HFFc6 (cell line): ENCODE measurements at regions not wholly inside any gene's neighbourhood (a gene's known extent, or its start where the extent isn't known, plus 50 kb on each side); places are given as distances from the start of the nearest gene placed in this dataset.

Source experiments
- DNase-seq: peaks from one replicate; pipeline ENCODE4 v3.0.0-alpha.2; 2018
- H3K27ac Mint-ChIP-seq: 2 replicates; pipeline ENCODE4 v1.8.0; 2020; ENCODE audit warnings: mild to moderate bottlenecking, mixed read lengths
- H3K27me3 Mint-ChIP-seq: 2 replicates; pipeline ENCODE4 v1.8.0; 2021; ENCODE audit warnings: mild to moderate bottlenecking, moderate library complexity, mixed read lengths; ENCODE audit not compliant: insufficient read depth
- H3K36me3 Mint-ChIP-seq: 2 replicates; pipeline ENCODE4 v1.8.0; 2021; ENCODE audit warnings: low read depth, mixed read lengths
- H3K4me1 Mint-ChIP-seq: 2 replicates; pipeline ENCODE4 v1.8.0; 2020; ENCODE audit warnings: low read depth, mixed read lengths
- H3K4me3 Mint-ChIP-seq: 2 replicates; pipeline ENCODE4 v1.8.0; 2020; ENCODE audit warnings: mild to moderate bottlenecking, moderate library complexity, mixed read lengths
- H3K9me3 Mint-ChIP-seq: 2 replicates; pipeline ENCODE4 v1.8.0; 2020; ENCODE audit warnings: mild to moderate bottlenecking, mixed read lengths
- TF ChIP-seq, protein P1 (sequence below): fragments of 200-600 bp; sonication (generic); IDR thresholded peaks from 2 replicates; pipeline ENCODE4 v1.5.0; 2021; ENCODE audit warnings: antibody characterized with exemption, mild to moderate bottlenecking

DNA sequence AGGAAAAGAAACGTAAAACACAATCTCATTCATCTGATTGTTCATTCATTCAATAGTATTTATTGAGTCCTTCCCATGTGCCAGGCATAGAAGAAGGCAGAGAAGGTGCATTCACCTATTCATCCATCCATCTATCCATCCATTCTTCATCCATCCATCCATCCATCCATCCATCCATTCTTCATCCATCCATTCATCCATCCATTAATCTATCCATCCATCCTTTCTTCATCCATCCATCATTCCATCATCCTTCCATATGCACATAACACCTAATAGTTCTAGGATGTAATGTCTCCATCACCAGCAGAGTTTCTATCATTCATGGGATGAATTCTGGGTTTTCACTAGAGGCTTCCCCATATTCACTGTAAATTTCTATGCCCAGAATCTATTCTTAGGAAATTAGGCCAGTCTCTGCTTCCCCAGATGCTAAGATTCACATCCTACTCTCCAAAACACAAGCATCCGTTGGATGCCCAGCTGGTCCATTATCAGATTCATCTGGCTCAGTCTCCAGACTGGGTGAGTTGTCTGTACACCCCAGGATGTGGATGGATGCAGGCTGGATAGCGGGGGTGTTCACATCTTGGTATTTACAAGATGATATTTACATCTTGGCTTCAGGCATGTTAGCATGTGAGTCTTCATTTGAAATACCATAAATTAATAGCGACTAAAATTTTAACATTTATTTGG, 517.7 kb upstream of the SULF2 start:
- H3K27me3 Mint-ChIP-seq = peaks cover 6% of the 10 kb centered on the region; the same call in 1 of the 2 replicates

DNA sequence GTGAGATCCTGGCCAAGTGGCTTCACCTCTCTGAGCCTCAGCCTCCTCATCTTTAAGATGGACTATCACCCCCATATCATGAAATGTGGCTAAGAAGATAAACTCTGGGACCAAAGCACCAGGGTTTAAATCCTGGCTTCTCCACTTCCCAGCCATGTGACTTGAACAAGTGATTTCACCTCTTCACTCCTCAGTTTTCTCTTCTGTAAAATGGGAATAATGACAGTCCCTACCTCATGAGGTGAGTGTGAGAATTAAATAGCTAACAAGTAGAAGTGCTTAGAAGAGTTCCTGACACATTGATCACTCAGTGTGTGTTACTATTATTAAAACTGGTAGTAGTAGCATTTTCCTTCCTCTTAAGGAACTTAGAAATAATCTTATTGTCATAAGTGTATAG, 516.9 kb upstream of the SULF2 start:
- H3K9me3 Mint-ChIP-seq = no peaks in the 10 kb centered on the region
- peaks cover 4% of the 10 kb centered on the region; the same call in 1 of the 2 replicates for H3K27me3 Mint-ChIP-seq
- peaks cover 5% of the 10 kb centered on the region for H3K36me3 Mint-ChIP-seq
- H3K4me1 Mint-ChIP-seq = peaks cover 17% of the 10 kb centered on the region
- no peak overlapping the region for H3K4me3 Mint-ChIP-seq
- H3K27ac Mint-ChIP-seq = no peak overlapping the region
- TF ChIP-seq, protein P1, sequence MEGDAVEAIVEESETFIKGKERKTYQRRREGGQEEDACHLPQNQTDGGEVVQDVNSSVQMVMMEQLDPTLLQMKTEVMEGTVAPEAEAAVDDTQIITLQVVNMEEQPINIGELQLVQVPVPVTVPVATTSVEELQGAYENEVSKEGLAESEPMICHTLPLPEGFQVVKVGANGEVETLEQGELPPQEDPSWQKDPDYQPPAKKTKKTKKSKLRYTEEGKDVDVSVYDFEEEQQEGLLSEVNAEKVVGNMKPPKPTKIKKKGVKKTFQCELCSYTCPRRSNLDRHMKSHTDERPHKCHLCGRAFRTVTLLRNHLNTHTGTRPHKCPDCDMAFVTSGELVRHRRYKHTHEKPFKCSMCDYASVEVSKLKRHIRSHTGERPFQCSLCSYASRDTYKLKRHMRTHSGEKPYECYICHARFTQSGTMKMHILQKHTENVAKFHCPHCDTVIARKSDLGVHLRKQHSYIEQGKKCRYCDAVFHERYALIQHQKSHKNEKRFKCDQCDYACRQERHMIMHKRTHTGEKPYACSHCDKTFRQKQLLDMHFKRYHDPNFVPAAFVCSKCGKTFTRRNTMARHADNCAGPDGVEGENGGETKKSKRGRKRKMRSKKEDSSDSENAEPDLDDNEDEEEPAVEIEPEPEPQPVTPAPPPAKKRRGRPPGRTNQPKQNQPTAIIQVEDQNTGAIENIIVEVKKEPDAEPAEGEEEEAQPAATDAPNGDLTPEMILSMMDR = no peak
- no peak for DNase-seq

More for the DNA sequence above, 517.7 kb upstream of the SULF2 start:
- Mint-ChIP-seq H3K4me1 (peaks cover 16% of the 10 kb centered on the region), H3K36me3 (peaks cover 5% of the 10 kb centered on the region), H3K4me3 (no peak overlapping the region), H3K27ac (no peak overlapping the region), H3K9me3 (no peaks in the 10 kb centered on the region)
- TF ChIP-seq, protein P1 = no peak
- no peak for DNase-seq

DNA sequence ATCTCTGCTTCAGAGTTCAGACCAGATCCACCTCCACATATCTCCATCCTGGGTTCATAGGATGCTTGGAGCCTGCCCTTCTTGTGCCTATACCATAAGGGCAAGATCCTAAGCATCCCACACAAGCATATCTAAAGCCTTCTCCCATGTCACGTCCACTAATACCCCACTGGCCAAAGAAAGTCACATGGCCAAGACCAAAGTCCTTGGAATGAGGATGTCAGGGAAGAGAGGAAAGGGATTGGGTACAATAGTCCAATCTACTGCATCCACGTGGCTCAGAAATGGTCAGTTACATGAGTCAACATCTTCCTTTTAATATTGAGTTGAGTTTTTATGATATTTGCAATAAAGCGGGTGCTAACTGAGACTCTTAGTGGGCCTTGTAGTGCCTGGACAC, 515.9 kb upstream of the SULF2 start:
- DNase-seq = no peak
- peaks cover 5% of the 10 kb centered on the region for H3K36me3 Mint-ChIP-seq
- no peaks in the 10 kb centered on the region for H3K9me3 Mint-ChIP-seq
- H3K4me1 Mint-ChIP-seq = peaks cover 27% of the 10 kb centered on the region
- H3K27me3 Mint-ChIP-seq = peaks cover 4% of the 10 kb centered on the region; the same call in 1 of the 2 replicates
- TF ChIP-seq, protein P1 = no peak
- H3K4me3 Mint-ChIP-seq = no peak overlapping the region
- H3K27ac Mint-ChIP-seq = no peak overlapping the region

DNA sequence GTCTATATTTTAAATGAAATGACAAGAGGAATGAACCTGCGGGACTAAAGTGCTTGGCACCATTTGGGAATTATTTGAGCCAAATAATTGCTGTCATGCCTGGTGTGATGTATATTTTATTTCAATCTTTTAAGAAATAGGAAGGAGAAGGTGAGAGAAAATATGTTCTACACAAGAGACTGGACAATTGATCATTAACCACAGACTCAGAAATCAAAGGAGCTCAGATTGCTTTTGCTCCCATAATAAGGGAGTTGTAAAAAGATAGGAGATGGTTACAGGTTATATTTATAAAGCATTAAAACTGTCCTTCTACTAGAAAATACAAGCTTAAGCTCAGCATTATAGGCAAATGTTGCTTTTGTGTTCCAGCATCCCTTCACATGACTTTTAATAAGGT, 515.2 kb upstream of the SULF2 start:
- TF ChIP-seq, protein P1 = no peak
- no peak overlapping the region for H3K27ac Mint-ChIP-seq
- peaks cover 4% of the 10 kb centered on the region; the same call in 1 of the 2 replicates for H3K27me3 Mint-ChIP-seq
- H3K4me1 Mint-ChIP-seq = peaks cover 34% of the 10 kb centered on the region
- DNase-seq = no peak
- no peaks in the 10 kb centered on the region for H3K9me3 Mint-ChIP-seq
- no peak overlapping the region for H3K4me3 Mint-ChIP-seq
- peaks cover 5% of the 10 kb centered on the region for H3K36me3 Mint-ChIP-seq

DNA sequence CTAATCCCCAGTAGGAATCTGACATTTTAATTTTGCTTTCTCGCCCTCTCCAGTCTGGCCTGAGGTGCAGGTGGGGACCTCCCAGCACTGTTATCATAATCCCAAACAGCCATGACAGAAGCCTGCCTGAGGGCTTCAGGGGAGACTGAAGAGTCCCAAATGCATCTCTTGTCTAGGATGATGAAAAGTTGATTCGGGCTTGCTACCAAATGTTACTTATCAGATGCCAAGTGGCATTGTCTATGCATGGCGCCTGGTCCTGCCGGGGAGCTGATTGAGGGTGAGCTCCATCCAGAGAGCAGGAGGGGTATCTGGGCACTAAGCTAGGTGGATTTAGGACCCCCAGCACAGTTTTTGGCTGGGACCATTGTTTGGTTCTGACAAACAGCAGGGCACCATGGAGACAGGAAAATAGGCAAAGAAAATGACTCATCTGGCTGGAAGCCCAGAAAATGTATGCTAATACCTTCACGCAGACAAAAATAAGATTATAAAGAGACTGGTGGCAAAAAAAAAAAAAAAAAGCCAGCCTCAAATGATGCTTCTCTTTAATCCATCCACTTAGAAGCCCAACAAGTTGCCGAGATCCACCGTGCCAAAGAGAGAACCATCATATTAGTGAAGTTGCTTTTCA, 513.7 kb upstream of the SULF2 start:
- Mint-ChIP-seq H3K27me3 (peaks cover 4% of the 10 kb centered on the region; the same call in 1 of the 2 replicates), H3K4me3 (peak overlapping the region; percentile 26; the same call in 1 of the 2 replicates), H3K36me3 (peaks cover 5% of the 10 kb centered on the region), H3K4me1 (peaks cover 49% of the 10 kb centered on the region), H3K27ac (peak overlapping the region; percentile 96), H3K9me3 (no peaks in the 10 kb centered on the region)
- peak; percentile 90 for DNase-seq
- TF ChIP-seq, protein P1 = no peak
